ENCODE measurements at regions not wholly inside any gene's neighbourhood (a gene's known extent, or its start where the extent isn't known, plus 50 kb on each side); places are given as distances from the start of the nearest gene placed in this dataset.

GRCh38 chr3:102169915-102170479 lies 264.8 kb upstream of the ZPLD1 start:
- Histone ChIP-seq H3K36me3 (no peaks in the 10 kb centered on the region), H3K4me1 (no peaks in the 10 kb centered on the region), H3K4me3 (no peak overlapping the region), H3K9me3 (no peaks in the 10 kb centered on the region), H3K27ac (no peak overlapping the region), H3K27me3 (replicated peaks in 1 of 7) (no peaks in the 10 kb centered on the region)
- no peak for DNase-seq
- 87 to 97% (median 96%) methylated on average over 1 of the region's 1 CpG for WGBS, 5 donors
- intact Hi-C loops (cut with DNase I; ENCODE audit: low total_unique reads) = no loop called here
- TF ChIP-seq CTCF (IDR thresholded peaks at IDR 0.05 in 8 of 11, conservative IDR thresholded peaks at IDR 0.05 in 3 of 11) (no peak), POLR2AphosphoS5 (IDR thresholded peaks at IDR 0.05) (no peak)

GRCh38 chr3:102170545-102170944 lies 264.3 kb upstream of the ZPLD1 start:
- H3K27ac ChIP-seq = no peak overlapping the region
- H3K4me1 ChIP-seq = no peaks in the 10 kb centered on the region
- no peak for DNase-seq
- intact Hi-C loops (cut with DNase I; ENCODE audit: low total_unique reads) = no loop called here
- no peak overlapping the region for H3K4me3 ChIP-seq
- TF ChIP-seq POLR2A (IDR thresholded peaks at IDR 0.05) (no peak), CTCF (IDR thresholded peaks at IDR 0.05 in 8 of 11, conservative IDR thresholded peaks at IDR 0.05 in 3 of 11) (no peak), POLR2AphosphoS5 (IDR thresholded peaks at IDR 0.05) (no peak)
- no peaks in the 10 kb centered on the region for H3K27me3 ChIP-seq (replicated peaks in 1 of 7)
- H3K36me3 ChIP-seq = no peaks in the 10 kb centered on the region
- WGBS, 5 donors = 91 to 98% (median 93%) methylated on average over 2 of the region's 2 CpGs
- H3K9me3 ChIP-seq = no peaks in the 10 kb centered on the region

- no peaks in the 10 kb centered on the region for H3K36me3 ChIP-seq
- DNase-seq = no peak
- H3K27me3 ChIP-seq (replicated peaks in 1 of 7) = no peaks in the 10 kb centered on the region
- intact Hi-C loops (cut with DNase I; ENCODE audit: low total_unique reads) = no loop called here
- WGBS, 5 donors = 70 to 84% (median 80%) methylated on average over 3 of the region's 3 CpGs
- peaks cover 5 to 20% (median 7%) of the 10 kb centered on the region in 6 donors for H3K4me1 ChIP-seq
- H3K9me3 ChIP-seq = no peaks in the 10 kb centered on the region
- H3K4me3 ChIP-seq = no peak overlapping the region
- TF ChIP-seq POLR2AphosphoS5 (IDR thresholded peaks at IDR 0.05) = no peak
- no peak for TF ChIP-seq POLR2A (IDR thresholded peaks at IDR 0.05)
- no peak for TF ChIP-seq CTCF (IDR thresholded peaks at IDR 0.05 in 8 of 11, conservative IDR thresholded peaks at IDR 0.05 in 3 of 11)
- no peak overlapping the region for H3K27ac ChIP-seq
Measured at GRCh38 chr3:102174312-102174712, 260.5 kb upstream of the ZPLD1 start.

GRCh38 chr3:102174832-102175374 lies 259.9 kb upstream of the ZPLD1 start:
- WGBS, 5 donors = 85 to 96% (median 88%) methylated on average over 1 of the region's 1 CpG
- Histone ChIP-seq H3K27me3 (replicated peaks in 1 of 7) (no peaks in the 10 kb centered on the region), H3K27ac (no peak overlapping the region), H3K9me3 (no peaks in the 10 kb centered on the region), H3K36me3 (no peaks in the 10 kb centered on the region), H3K4me3 (no peak overlapping the region), H3K4me1 (peaks cover 11 to 26% (median 13%) of the 10 kb centered on the region in 6 donors)
- DNase-seq = no peak
- TF ChIP-seq POLR2A (IDR thresholded peaks at IDR 0.05) = no peak
- TF ChIP-seq POLR2AphosphoS5 (IDR thresholded peaks at IDR 0.05) = no peak
- intact Hi-C loops (cut with DNase I; ENCODE audit: low total_unique reads) = no loop called here

All from spleen (tissue), 11 donors.